Mesendoderm (in vitro differentiated cells): ENCODE measurements at regions not wholly inside any gene's neighbourhood (a gene's known extent, or its start where the extent isn't known, plus 50 kb on each side); places are given as distances from the start of the nearest gene placed in this dataset.
"Not testable (repeated sequence)": the region's sequence is repeated elsewhere in the genome, so short reads cannot be mapped to it uniquely, and the experiment has no call there.

Source experiments
- DNase-seq: peaks from one replicate; pipeline ENCODE4 v3.0.0; 2013
- H2AK5ac ChIP-seq: 2 replicates; pipeline ENCODE4 v1.6.1; 2013; ENCODE audit warnings: low read length, inconsistent platforms
- H2BK120ac ChIP-seq: 2 replicates; pipeline ENCODE4 v1.6.1; 2013; ENCODE audit warnings: low read depth, mild to moderate bottlenecking, low read length, moderate library complexity, mixed read lengths
- H2BK15ac ChIP-seq: replicated peaks from 2 replicates; pipeline ENCODE4 v1.6.1; 2013; ENCODE audit warnings: low read depth, mild to moderate bottlenecking, moderate library complexity
- H2BK5ac ChIP-seq: 2 replicates; pipeline ENCODE4 v1.6.1; 2013; ENCODE audit warnings: low read length, inconsistent platforms
- H3K18ac ChIP-seq: 2 replicates; pipeline ENCODE4 v1.6.1; 2013; ENCODE audit warnings: mild to moderate bottlenecking, low read length, mixed read lengths
- H3K23ac ChIP-seq: one replicate; pipeline ENCODE4 v1.6.1; 2013; ENCODE audit warnings: low read length
- H3K27ac ChIP-seq: 2 replicates; pipeline ENCODE4 v1.5.1; 2013; ENCODE audit warnings: low read depth, mild to moderate bottlenecking, inconsistent platforms, low read length, moderate library complexity
- H3K27me3 ChIP-seq: 2 replicates; pipeline ENCODE4 v1.6.1; 2013; ENCODE audit warnings: low read length, control low read depth, mild to moderate bottlenecking, inconsistent platforms; ENCODE audit not compliant: insufficient read depth, poor library complexity
- H3K36me3 ChIP-seq: 2 replicates; pipeline ENCODE4 v1.6.1; 2013; ENCODE audit warnings: low read length, inconsistent platforms; ENCODE audit not compliant: control insufficient read depth, insufficient read depth
- H3K4ac ChIP-seq: one replicate; pipeline ENCODE4 v1.6.1; 2013; ENCODE audit warnings: low read depth, mild to moderate bottlenecking, low read length, moderate library complexity
- H3K4me1 ChIP-seq: 2 replicates; pipeline ENCODE4 v1.6.1; 2013; ENCODE audit warnings: low read depth, low read length, inconsistent platforms; ENCODE audit not compliant: control insufficient read depth
- H3K4me2 ChIP-seq: 2 replicates; pipeline ENCODE4 v1.6.1; 2013; ENCODE audit warnings: low read length
- H3K4me3 ChIP-seq: 2 replicates; pipeline ENCODE4 v1.5.1; 2013; ENCODE audit warnings: mild to moderate bottlenecking, low read length
- H3K56ac ChIP-seq: one replicate; pipeline ENCODE4 v1.6.1; 2013; ENCODE audit warnings: low read length
- H3K79me1 ChIP-seq: 2 replicates; pipeline ENCODE4 v1.6.1; 2013; ENCODE audit warnings: low read length, inconsistent platforms
- H3K79me2 ChIP-seq: 2 replicates; pipeline ENCODE4 v1.6.1; 2013; ENCODE audit warnings: mild to moderate bottlenecking, low read length; ENCODE audit not compliant: control insufficient read depth, insufficient read depth
- H3K9ac ChIP-seq: 2 replicates; pipeline ENCODE4 v1.6.1; 2013; ENCODE audit warnings: low read length, inconsistent platforms
- H4K5ac ChIP-seq: one replicate; pipeline ENCODE4 v1.6.1; 2013; ENCODE audit warnings: low read length
- H4K8ac ChIP-seq: one replicate; pipeline ENCODE4 v1.6.1; 2013; ENCODE audit warnings: low read depth, mild to moderate bottlenecking, control low read depth, low read length, moderate library complexity
- WGBS: extraction: QIAGEN DNeasy Blood & Tissue Kit; methylation state at CpG from one replicate; pipeline ENCODE4 v1.1.7; 2013; ENCODE audit warnings: low lambda C conversion rate, missing lambda C conversion rate; ENCODE audit not compliant: insufficient coverage; ENCODE audit errors: extremely low coverage; 5-methylcytosine and 5-hydroxymethylcytosine counted together

GRCh38 chr4:173091362-173091761 lies 77.2 kb upstream of the GALNT7 start:
- Histone ChIP-seq H3K79me2 (no peaks in the 10 kb centered on the region), H3K36me3 (no peaks in the 10 kb centered on the region), H3K4ac (no peak overlapping the region), H2AK5ac (no peak overlapping the region), H3K27ac (no peak overlapping the region), H3K4me2 (no peak overlapping the region), H3K9ac (no peak overlapping the region), H2BK5ac (no peak overlapping the region), H3K79me1 (no peaks in the 10 kb centered on the region), H3K27me3 (no peaks in the 10 kb centered on the region), H3K4me1 (peaks cover 8% of the 10 kb centered on the region), H2BK15ac (no peak overlapping the region), H4K5ac (no peak overlapping the region), H3K18ac (peak overlapping the region; percentile 51), H2BK120ac (no peak overlapping the region), H3K4me3 (no peak overlapping the region), H3K56ac (no peak overlapping the region), H3K23ac (no peak overlapping the region), H4K8ac (no peak overlapping the region)
- DNase-seq, result no peak
- WGBS, result no CpG with 5 or more reads among the region's 1 CpG

- H2AK5ac ChIP-seq, result no peak overlapping the region
- no CpG with 5 or more reads among the region's 2 CpGs for WGBS
- no peaks in the 10 kb centered on the region for H3K79me2 ChIP-seq
- no peak overlapping the region for H2BK15ac ChIP-seq
- H3K4me2 ChIP-seq, result no peak overlapping the region
- H3K27me3 ChIP-seq, result no peaks in the 10 kb centered on the region
- no peaks in the 10 kb centered on the region for H3K79me1 ChIP-seq
- H3K36me3 ChIP-seq, result no peaks in the 10 kb centered on the region
- peaks cover 6% of the 10 kb centered on the region for H3K4me1 ChIP-seq
- H2BK5ac ChIP-seq, result no peak overlapping the region
- no peak overlapping the region for H3K18ac ChIP-seq
- no peak overlapping the region for H3K4me3 ChIP-seq
- H3K23ac ChIP-seq, result no peak overlapping the region
- H3K4ac ChIP-seq, result no peak overlapping the region
- H3K9ac ChIP-seq, result no peak overlapping the region
- no peak overlapping the region for H2BK120ac ChIP-seq
- H3K27ac ChIP-seq, result no peak overlapping the region
- H4K8ac ChIP-seq, result no peak overlapping the region
- no peak overlapping the region for H4K5ac ChIP-seq
- peak; percentile 13 for DNase-seq
- no peak overlapping the region for H3K56ac ChIP-seq
Observed at GRCh38 chr4:173091958-173092357, 76.7 kb upstream of the GALNT7 start.

GRCh38 chr4:173093361-173093760 lies 75.2 kb upstream of the GALNT7 start:
- DNase-seq, result no peak
- Histone ChIP-seq H3K79me2 (no peaks in the 10 kb centered on the region), H2BK5ac (no peak overlapping the region), H2BK120ac (no peak overlapping the region), H3K27ac (no peak overlapping the region), H4K5ac (no peak overlapping the region), H3K56ac (no peak overlapping the region), H3K18ac (no peak overlapping the region), H3K4ac (no peak overlapping the region), H3K4me2 (no peak overlapping the region), H4K8ac (no peak overlapping the region), H3K23ac (no peak overlapping the region), H3K9ac (no peak overlapping the region), H3K79me1 (no peaks in the 10 kb centered on the region), H3K4me3 (no peak overlapping the region), H2AK5ac (no peak overlapping the region), H3K36me3 (no peaks in the 10 kb centered on the region), H3K27me3 (no peaks in the 10 kb centered on the region), H2BK15ac (no peak overlapping the region), H3K4me1 (peaks cover 6% of the 10 kb centered on the region)
- no CpG with 5 or more reads among the region's 1 CpG for WGBS

- Histone ChIP-seq H3K18ac (no peak overlapping the region), H3K27ac (no peak overlapping the region), H3K79me2 (no peaks in the 10 kb centered on the region), H3K23ac (no peak overlapping the region), H3K9ac (no peak overlapping the region), H3K4me3 (no peak overlapping the region), H3K36me3 (no peaks in the 10 kb centered on the region), H4K8ac (no peak overlapping the region), H3K4me1 (peaks cover 6% of the 10 kb centered on the region), H3K27me3 (no peaks in the 10 kb centered on the region), H4K5ac (no peak overlapping the region), H2BK15ac (no peak overlapping the region), H3K79me1 (no peaks in the 10 kb centered on the region), H2AK5ac (no peak overlapping the region), H2BK5ac (no peak overlapping the region), H3K4me2 (no peak overlapping the region), H3K4ac (no peak overlapping the region), H2BK120ac (no peak overlapping the region), H3K56ac (no peak overlapping the region)
- no peak for DNase-seq
- no CpG with 5 or more reads among the region's 2 CpGs for WGBS
Observed at GRCh38 chr4:173094739-173095421, 73.7 kb upstream of the GALNT7 start.

- not testable (repeated sequence) for H3K27ac ChIP-seq, H2BK15ac ChIP-seq, H3K36me3 ChIP-seq, H4K8ac ChIP-seq, H3K4me2 ChIP-seq, H3K79me1 ChIP-seq, H3K56ac ChIP-seq, H3K18ac ChIP-seq, H3K4me1 ChIP-seq, H3K9ac ChIP-seq, H2BK120ac ChIP-seq, H2AK5ac ChIP-seq, H3K4me3 ChIP-seq, H3K4ac ChIP-seq, H3K27me3 ChIP-seq, H3K23ac ChIP-seq, H2BK5ac ChIP-seq, DNase-seq, H3K79me2 ChIP-seq, H4K5ac ChIP-seq
- no CpG with 5 or more reads among the region's 6 CpGs for WGBS
Observed at GRCh38 chr4:173099447-173099846, 69.2 kb upstream of the GALNT7 start.

- H4K5ac ChIP-seq, result no peak overlapping the region
- no peaks in the 10 kb centered on the region for H3K79me2 ChIP-seq
- no peak overlapping the region for H4K8ac ChIP-seq
- H2AK5ac ChIP-seq, result no peak overlapping the region
- no peak overlapping the region for H3K4ac ChIP-seq
- H2BK15ac ChIP-seq, result no peak overlapping the region
- H3K4me2 ChIP-seq, result no peak overlapping the region
- no peaks in the 10 kb centered on the region for H3K79me1 ChIP-seq
- no peaks in the 10 kb centered on the region for H3K27me3 ChIP-seq
- no peak overlapping the region for H2BK5ac ChIP-seq
- no peaks in the 10 kb centered on the region for H3K4me1 ChIP-seq
- H2BK120ac ChIP-seq, result no peak overlapping the region
- no peak overlapping the region for H3K23ac ChIP-seq
- H3K9ac ChIP-seq, result no peak overlapping the region
- H3K27ac ChIP-seq, result no peak overlapping the region
- H3K56ac ChIP-seq, result no peak overlapping the region
- no peak overlapping the region for H3K4me3 ChIP-seq
- H3K36me3 ChIP-seq, result no peaks in the 10 kb centered on the region
- no peak overlapping the region for H3K18ac ChIP-seq
- no peak for DNase-seq
Observed at GRCh38 chr4:173111031-173111430, 57.6 kb upstream of the GALNT7 start.
